ENCODE measurements at regions not wholly inside any gene's neighbourhood (a gene's known extent, or its start where the extent isn't known, plus 50 kb on each side); places are given as distances from the start of the nearest gene placed in this dataset.

- peaks cover 26% of the 10 kb centered on the region for H3K4me1 ChIP-seq (ENCODE audit: control insufficient read depth, insufficient read depth, low read length)
- peak overlapping the region; percentile 23 for H3K4me3 ChIP-seq (ENCODE audit: low read depth, low read length)
- ChIA-PET POLR2A (interaction anchor here (0.6 to 2.8 kb wide), 16 partner anchors 8 to 154 kb away, joined by 3 to 51 read pairs (median 5); partner anchors contain the start of genes MTCH1, PIM1 and TBC1D22B), CTCF (interaction anchor here (0.6 to 2.4 kb wide), 11 partner anchors 25 to 85 kb away, joined by 3 to 14 read pairs (median 5); partner anchors contain the start of gene PIM1)
- H3K9me3 ChIP-seq (ENCODE audit: control insufficient read depth, insufficient read depth, low read depth, low read length) = no peaks in the 10 kb centered on the region
- H3K36me3 ChIP-seq (ENCODE audit: control insufficient read depth in 2 of 2, insufficient read depth in 1 of 2, low read length in 2 of 2) = no peaks in the 10 kb centered on the region
- H3K27ac ChIP-seq (ENCODE audit: extremely low read depth, low read depth, low read length) = peak overlapping the region; percentile 79
- TF ChIP-seq WT1 (tag by site-specific recombination; IDR thresholded peaks at IDR 0.05) = peak; percentile 92
- TF ChIP-seq ZBTB11 (tag by site-specific recombination; conservative IDR thresholded peaks at IDR 0.05; ENCODE audit: low read depth) = no peak
- peak; percentile 25; the same call in 1 of the 2 replicates for TF ChIP-seq ZNF692 (tag by site-specific recombination; IDR thresholded peaks at IDR 0.05)
- TF ChIP-seq MEIS1 (CRISPR knock-in tag; IDR thresholded peaks at IDR 0.05; ENCODE audit: borderline replicate concordance) = no peak
- TF ChIP-seq ZXDB (tag by site-specific recombination; IDR thresholded peaks at IDR 0.05) = peak; percentile 44; the same call in 1 of the 2 replicates
- peak; percentile 50; the same call in 1 of the 2 replicates for TF ChIP-seq ZBTB44 (tag by site-specific recombination; IDR thresholded peaks at IDR 0.05)
- TF ChIP-seq ZNF768 (tag by site-specific recombination; IDR thresholded peaks at IDR 0.05) = peak; percentile 86; the same call in 1 of the 2 replicates
- TF ChIP-seq ZNF202 (tag by site-specific recombination; IDR thresholded peaks at IDR 0.05; ENCODE audit: borderline replicate concordance) = no peak
- peak; percentile 78; the same call in 1 of the 2 replicates for TF ChIP-seq KLF17 (tag by site-specific recombination; IDR thresholded peaks at IDR 0.05)
- TF ChIP-seq ZNF280C (tag by site-specific recombination; IDR thresholded peaks at IDR 0.05) = no peak
- TF ChIP-seq SCRT1 (tag by site-specific recombination; IDR thresholded peaks at IDR 0.05; ENCODE audit: borderline replicate concordance) = peak; percentile 79; the same call in 1 of the 2 replicates
- TF ChIP-seq ZNF211 (tag by site-specific recombination; IDR thresholded peaks at IDR 0.05; ENCODE audit: low read depth) = no peak
- TF ChIP-seq GLIS1 (tag by site-specific recombination; IDR thresholded peaks at IDR 0.05) = peak; percentile 90
- TF ChIP-seq SCRT2 (tag by site-specific recombination; IDR thresholded peaks at IDR 0.05) = peak; percentile 87
- no peak for TF ChIP-seq GFI1B (tag by site-specific recombination; IDR thresholded peaks at IDR 0.05)
- TF ChIP-seq ZNF610 (tag by site-specific recombination; IDR thresholded peaks at IDR 0.05; ENCODE audit: borderline replicate concordance) = peak; percentile 49; the same call in 1 of the 2 replicates
- peak; percentile 97 for TF ChIP-seq PRDM10 (tag by site-specific recombination; IDR thresholded peaks at IDR 0.05)
- TF ChIP-seq PATZ1 (tag by site-specific recombination; IDR thresholded peaks at IDR 0.05) = peak; percentile 56; the same call in 1 of the 2 replicates
Observed at GRCh38 chr6:37103169-37104039, 66.5 kb upstream of the PIM1 start.
